Astrocyte (in vitro differentiated cells and primary cell): ENCODE measurements at regions not wholly inside any gene's neighbourhood (a gene's known extent, or its start where the extent isn't known, plus 50 kb on each side); places are given as distances from the start of the nearest gene placed in this dataset.

Source experiments
- DNase-seq: peaks from one replicate; pipeline ENCODE4 v3.0.0-alpha.2; 2010; ENCODE audit warnings: low read depth
- FAIRE-seq: peaks from 2 replicates; lab custom pipeline; 2011; peaks lifted over from hg19 to GRCh38; lab: Jason Lieb, UNC
- H2AFZ ChIP-seq: 2 replicates; pipeline ENCODE4 v1.6.0; 2012; ENCODE audit warnings: low read depth, low read length, inconsistent platforms
- H3K27ac ChIP-seq: 2 replicates; pipeline ENCODE4 v1.5.1; 2011; ENCODE audit warnings: low read depth, low read length, inconsistent platforms
- H3K27me3 ChIP-seq: 2 replicates; pipeline ENCODE4 v1.6.0; 2011; ENCODE audit warnings: low read length, inconsistent platforms; ENCODE audit not compliant: insufficient read depth
- H3K36me3 ChIP-seq: 2 replicates; pipeline ENCODE4 v1.5.1; 2011; ENCODE audit warnings: low read length, inconsistent platforms; ENCODE audit not compliant: insufficient read depth
- H3K4me1 ChIP-seq: 2 replicates; pipeline ENCODE4 v1.5.1; 2011; ENCODE audit warnings: low read length, inconsistent platforms; ENCODE audit not compliant: insufficient read depth
- H3K4me2 ChIP-seq: 2 replicates; pipeline ENCODE4 v1.6.0; 2012; ENCODE audit warnings: low read length, inconsistent platforms
- H3K4me3 ChIP-seq: 2 replicates; pipeline ENCODE4 v1.5.1; 2011; ENCODE audit warnings: low read depth, mild to moderate bottlenecking, low read length, inconsistent platforms; ENCODE audit not compliant: insufficient read depth
- H3K79me2 ChIP-seq: 2 replicates; pipeline ENCODE4 v1.6.0; 2012; ENCODE audit warnings: mild to moderate bottlenecking, low read length, inconsistent platforms; ENCODE audit not compliant: insufficient read depth
- H3K9ac ChIP-seq: 2 replicates; pipeline ENCODE4 v1.6.0; 2012; ENCODE audit warnings: mild to moderate bottlenecking, low read length, inconsistent platforms
- H3K9me3 ChIP-seq: 2 replicates; pipeline ENCODE4 v1.5.1; 2012; ENCODE audit warnings: low read depth, mild to moderate bottlenecking, low read length, inconsistent platforms; ENCODE audit not compliant: insufficient read depth
- H4K20me1 ChIP-seq: 2 replicates; pipeline ENCODE4 v1.6.0; 2012; ENCODE audit warnings: low read length, inconsistent platforms; ENCODE audit not compliant: insufficient read depth
- H3K27ac Mint-ChIP-seq: one replicate; pipeline ENCODE4 v1.8.0; 2021; ENCODE audit warnings: mild to moderate bottlenecking, mixed read lengths; ENCODE audit not compliant: unreplicated experiment
- H3K27me3 Mint-ChIP-seq: one replicate; pipeline ENCODE4 v1.8.0; 2021; ENCODE audit warnings: low read depth, mixed read lengths; ENCODE audit not compliant: unreplicated experiment
- H3K36me3 Mint-ChIP-seq: one replicate; pipeline ENCODE4 v1.8.0; 2021; ENCODE audit warnings: low read depth, mixed read lengths; ENCODE audit not compliant: unreplicated experiment
- H3K4me1 Mint-ChIP-seq: one replicate; pipeline ENCODE4 v1.8.0; 2021; ENCODE audit warnings: low read depth, mixed read lengths; ENCODE audit not compliant: unreplicated experiment
- H3K4me3 Mint-ChIP-seq: one replicate; pipeline ENCODE4 v1.8.0; 2021; ENCODE audit warnings: mild to moderate bottlenecking, moderate library complexity, mixed read lengths; ENCODE audit not compliant: unreplicated experiment
- H3K9me3 Mint-ChIP-seq: one replicate; pipeline ENCODE4 v1.8.0; 2021; ENCODE audit warnings: mild to moderate bottlenecking, mixed read lengths; ENCODE audit not compliant: unreplicated experiment
- CTCF ChIP-seq: IDR thresholded peaks from 2 replicates; pipeline ENCODE4 v1.5.1; 2011; ENCODE audit warnings: low read depth, mild to moderate bottlenecking, inconsistent platforms, low read length, moderate library complexity; ENCODE audit not compliant: insufficient read depth
- EZH2 ChIP-seq: IDR thresholded peaks from 2 replicates; pipeline ENCODE4 v1.6.1; 2012; ENCODE audit warnings: mild to moderate bottlenecking, low read length, inconsistent platforms; ENCODE audit not compliant: insufficient read depth

GRCh38 chr16:59319871-59320270 is 585.8 kb upstream of the GOT2 start:
- no peaks in the 10 kb centered on the region for H3K36me3 Mint-ChIP-seq
- no peak overlapping the region for H2AFZ ChIP-seq
- no peaks in the 10 kb centered on the region for H3K79me2 ChIP-seq
- H3K27me3 ChIP-seq: no peaks in the 10 kb centered on the region
- peaks cover 9% of the 10 kb centered on the region for H3K4me1 Mint-ChIP-seq
- no peak overlapping the region for H3K4me3 ChIP-seq
- H3K4me3 Mint-ChIP-seq: no peak overlapping the region
- no peak overlapping the region for H3K4me2 ChIP-seq
- H3K9me3 ChIP-seq: no peaks in the 10 kb centered on the region
- no peak overlapping the region for H3K27ac Mint-ChIP-seq
- no peak overlapping the region for H3K9ac ChIP-seq
- no peak overlapping the region for H3K27ac ChIP-seq
- DNase-seq (no peak), FAIRE-seq (no peak)
- no peaks in the 10 kb centered on the region for H4K20me1 ChIP-seq
- H3K4me1 ChIP-seq: no peaks in the 10 kb centered on the region
- H3K36me3 ChIP-seq: no peaks in the 10 kb centered on the region
- no peaks in the 10 kb centered on the region for H3K27me3 Mint-ChIP-seq
- H3K9me3 Mint-ChIP-seq: no peaks in the 10 kb centered on the region
- TF ChIP-seq CTCF: no peak
- TF ChIP-seq EZH2: no peak

- no peak for TF ChIP-seq CTCF
- TF ChIP-seq EZH2: no peak
- Mint-ChIP-seq H3K36me3 (no peaks in the 10 kb centered on the region), H3K27ac (peak overlapping the region; percentile 71), H3K4me1 (peaks cover 9% of the 10 kb centered on the region), H3K9me3 (no peaks in the 10 kb centered on the region), H3K27me3 (no peaks in the 10 kb centered on the region), H3K4me3 (no peak overlapping the region)
- no peak overlapping the region for H3K4me3 ChIP-seq
- peak; percentile 18 for DNase-seq
- H3K4me2 ChIP-seq: no peak overlapping the region
- no peaks in the 10 kb centered on the region for H3K27me3 ChIP-seq
- H4K20me1 ChIP-seq: no peaks in the 10 kb centered on the region
- H3K9me3 ChIP-seq: no peaks in the 10 kb centered on the region
- FAIRE-seq: no peak
- H3K79me2 ChIP-seq: no peaks in the 10 kb centered on the region
- H3K36me3 ChIP-seq: no peaks in the 10 kb centered on the region
- no peaks in the 10 kb centered on the region for H3K4me1 ChIP-seq
- no peak overlapping the region for H2AFZ ChIP-seq
- H3K9ac ChIP-seq: no peak overlapping the region
- H3K27ac ChIP-seq: no peak overlapping the region
Measured at GRCh38 chr16:59305850-59306249, 571.7 kb upstream of the GOT2 start.

GRCh38 chr16:59296888-59297287 is 562.8 kb upstream of the GOT2 start:
- Histone ChIP-seq H3K79me2 (no peaks in the 10 kb centered on the region), H3K36me3 (no peaks in the 10 kb centered on the region), H3K4me1 (no peaks in the 10 kb centered on the region), H3K27me3 (no peaks in the 10 kb centered on the region), H4K20me1 (no peaks in the 10 kb centered on the region), H2AFZ (no peak overlapping the region), H3K9me3 (no peaks in the 10 kb centered on the region), H3K9ac (no peak overlapping the region), H3K4me2 (no peak overlapping the region), H3K27ac (no peak overlapping the region), H3K4me3 (no peak overlapping the region)
- Mint-ChIP-seq H3K36me3 (no peaks in the 10 kb centered on the region), H3K27ac (no peak overlapping the region), H3K9me3 (no peaks in the 10 kb centered on the region), H3K4me3 (no peak overlapping the region), H3K4me1 (no peaks in the 10 kb centered on the region), H3K27me3 (peaks cover 6% of the 10 kb centered on the region)
- DNase-seq (no peak), FAIRE-seq (no peak)
- TF ChIP-seq EZH2: no peak
- TF ChIP-seq CTCF: no peak
